ENCODE measurements at regions not wholly inside any gene's neighbourhood (a gene's known extent, or its start where the extent isn't known, plus 50 kb on each side); places are given as distances from the start of the nearest gene placed in this dataset.

DNA sequence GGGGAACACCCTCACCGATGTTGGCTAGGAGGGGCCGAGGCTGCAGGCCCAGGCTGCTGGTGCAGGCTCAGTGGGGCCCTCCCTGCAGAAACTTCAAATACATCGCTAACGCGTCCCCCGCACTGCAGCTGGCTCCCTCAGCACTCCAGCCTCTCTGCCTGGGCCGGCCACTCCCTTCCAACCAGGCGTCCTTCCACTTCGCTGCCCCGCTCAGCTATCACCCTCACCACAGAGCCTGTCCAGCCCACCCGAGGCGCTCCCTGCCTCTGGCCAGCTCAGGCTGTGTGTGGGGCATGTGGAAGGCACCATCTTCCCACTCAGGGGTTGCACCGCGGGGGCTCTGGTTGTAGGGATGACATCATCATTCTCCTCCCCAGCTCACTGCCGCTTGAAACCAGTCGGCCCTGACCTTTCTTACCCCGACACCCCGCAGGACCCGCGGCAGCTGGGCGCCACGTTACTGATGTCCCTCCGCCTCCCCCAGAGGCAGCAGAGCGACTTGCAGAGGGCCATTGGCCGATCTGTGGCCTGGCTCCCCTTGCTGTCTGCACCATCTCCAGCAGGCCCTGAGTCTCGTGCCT is 199.9 kb upstream of the RTL1 start:
- TF ChIP-seq, protein P1, sequence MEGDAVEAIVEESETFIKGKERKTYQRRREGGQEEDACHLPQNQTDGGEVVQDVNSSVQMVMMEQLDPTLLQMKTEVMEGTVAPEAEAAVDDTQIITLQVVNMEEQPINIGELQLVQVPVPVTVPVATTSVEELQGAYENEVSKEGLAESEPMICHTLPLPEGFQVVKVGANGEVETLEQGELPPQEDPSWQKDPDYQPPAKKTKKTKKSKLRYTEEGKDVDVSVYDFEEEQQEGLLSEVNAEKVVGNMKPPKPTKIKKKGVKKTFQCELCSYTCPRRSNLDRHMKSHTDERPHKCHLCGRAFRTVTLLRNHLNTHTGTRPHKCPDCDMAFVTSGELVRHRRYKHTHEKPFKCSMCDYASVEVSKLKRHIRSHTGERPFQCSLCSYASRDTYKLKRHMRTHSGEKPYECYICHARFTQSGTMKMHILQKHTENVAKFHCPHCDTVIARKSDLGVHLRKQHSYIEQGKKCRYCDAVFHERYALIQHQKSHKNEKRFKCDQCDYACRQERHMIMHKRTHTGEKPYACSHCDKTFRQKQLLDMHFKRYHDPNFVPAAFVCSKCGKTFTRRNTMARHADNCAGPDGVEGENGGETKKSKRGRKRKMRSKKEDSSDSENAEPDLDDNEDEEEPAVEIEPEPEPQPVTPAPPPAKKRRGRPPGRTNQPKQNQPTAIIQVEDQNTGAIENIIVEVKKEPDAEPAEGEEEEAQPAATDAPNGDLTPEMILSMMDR (IDR thresholded peaks at IDR 0.05; ENCODE audit: low read depth, low read length): no peak

DNA sequence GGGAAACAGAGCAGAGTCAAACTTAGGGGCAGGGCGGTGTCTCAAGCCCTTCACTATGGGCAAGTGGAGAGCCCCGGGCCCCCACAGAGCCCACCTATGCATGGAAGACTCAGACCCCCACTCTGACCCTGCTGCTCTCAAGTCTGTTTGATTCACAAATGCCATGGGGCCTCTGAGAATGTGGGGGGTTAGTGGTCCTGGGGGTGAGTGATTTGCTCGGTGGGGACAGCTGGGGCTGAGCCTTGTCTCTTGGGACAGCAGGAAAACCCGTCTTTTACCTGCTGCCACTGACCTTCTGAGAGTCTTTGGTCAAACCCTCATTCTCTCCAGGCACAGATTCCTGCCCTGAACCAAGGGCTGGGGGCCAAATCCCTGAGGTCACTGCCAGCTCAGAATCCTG is 201.0 kb upstream of the RTL1 start:
- DNase-seq (ENCODE audit: extremely low read depth, low read depth): no peak
- TF ChIP-seq, protein P1 (IDR thresholded peaks at IDR 0.05; ENCODE audit: low read depth, low read length): no peak

More for the DNA sequence above, 199.9 kb upstream of the RTL1 start:
- no peak for DNase-seq (ENCODE audit: extremely low read depth, low read depth)

DNA sequence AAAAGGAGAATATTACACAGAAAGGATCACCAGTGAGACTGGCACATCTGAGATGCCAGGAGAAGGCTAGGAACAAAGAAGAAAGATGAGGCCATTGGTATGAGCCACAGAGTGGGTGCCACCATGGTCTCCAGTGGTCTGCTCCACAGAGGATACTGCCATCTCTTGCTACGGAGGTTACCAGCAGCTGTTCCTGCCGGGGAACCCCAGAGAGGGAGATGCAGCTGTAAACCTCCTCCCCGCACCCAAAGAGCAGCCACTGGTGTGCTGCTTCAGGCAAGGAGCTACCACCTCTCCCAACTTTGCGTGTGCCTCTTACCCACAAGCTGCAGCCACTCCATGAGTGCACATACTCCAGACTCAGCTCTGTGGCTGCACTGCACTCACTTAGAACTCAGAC is 201.5 kb upstream of the RTL1 start:
- DNase-seq (ENCODE audit: extremely low read depth, low read depth): no peak
- TF ChIP-seq, protein P1 (IDR thresholded peaks at IDR 0.05; ENCODE audit: low read depth, low read length): no peak

DNA sequence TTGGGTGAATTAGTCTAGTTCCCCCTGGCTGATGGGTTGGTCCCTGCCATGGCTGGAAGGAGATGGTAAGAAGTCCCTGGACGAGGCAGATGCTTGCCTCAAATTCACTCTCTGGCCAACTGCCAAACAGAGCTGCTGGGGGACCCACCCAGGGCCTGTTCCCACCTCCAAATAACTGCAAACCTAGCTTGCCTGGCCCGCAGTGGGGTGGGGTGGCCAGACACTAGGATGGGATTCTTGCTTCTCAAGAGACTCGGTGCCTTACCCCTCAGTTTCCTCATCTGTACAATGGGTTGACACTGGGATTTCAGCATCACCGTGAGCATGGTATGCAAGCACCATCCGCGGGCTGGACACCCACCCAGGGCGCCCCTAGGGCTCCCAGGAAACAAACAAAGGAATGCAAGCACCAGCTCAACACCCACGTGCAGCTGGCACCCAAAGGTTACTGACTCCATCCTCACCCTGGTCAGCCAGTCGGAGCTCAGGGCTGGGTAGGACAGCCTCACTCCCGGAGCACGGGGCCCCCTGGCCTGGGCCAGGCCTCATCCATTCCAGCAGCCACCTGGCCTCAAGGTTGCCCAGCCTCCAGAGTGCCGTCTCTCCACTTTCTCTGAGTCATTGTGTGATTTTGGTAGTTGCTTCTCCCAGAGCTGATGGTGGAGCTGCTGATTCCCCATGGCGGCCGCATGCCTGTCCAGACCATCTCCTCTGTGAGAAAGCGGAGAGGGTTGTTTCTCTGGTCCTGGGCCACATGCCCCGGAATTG is 205.2 kb upstream of the RTL1 start:
- TF ChIP-seq, protein P1 (IDR thresholded peaks at IDR 0.05; ENCODE audit: low read depth, low read length): no peak
- DNase-seq (ENCODE audit: extremely low read depth, low read depth): no peak

DNA sequence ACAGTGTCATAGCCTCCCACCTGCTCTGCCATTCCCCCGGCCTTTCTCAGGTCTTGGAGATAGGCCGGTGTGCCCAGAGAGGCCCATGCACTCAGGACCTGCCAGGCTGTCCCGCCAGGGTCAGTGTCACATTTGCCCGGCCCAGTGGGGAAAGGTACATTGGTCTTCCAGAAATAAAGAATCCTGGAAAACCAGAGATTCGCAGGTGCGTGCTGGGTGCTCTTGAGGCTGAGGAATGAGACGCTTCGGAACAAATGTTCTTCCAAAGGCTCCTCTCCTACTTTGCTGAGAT is 205.8 kb upstream of the RTL1 start:
- TF ChIP-seq, protein P1 (IDR thresholded peaks at IDR 0.05; ENCODE audit: low read depth, low read length): no peak
- DNase-seq (ENCODE audit: extremely low read depth, low read depth): no peak

DNA sequence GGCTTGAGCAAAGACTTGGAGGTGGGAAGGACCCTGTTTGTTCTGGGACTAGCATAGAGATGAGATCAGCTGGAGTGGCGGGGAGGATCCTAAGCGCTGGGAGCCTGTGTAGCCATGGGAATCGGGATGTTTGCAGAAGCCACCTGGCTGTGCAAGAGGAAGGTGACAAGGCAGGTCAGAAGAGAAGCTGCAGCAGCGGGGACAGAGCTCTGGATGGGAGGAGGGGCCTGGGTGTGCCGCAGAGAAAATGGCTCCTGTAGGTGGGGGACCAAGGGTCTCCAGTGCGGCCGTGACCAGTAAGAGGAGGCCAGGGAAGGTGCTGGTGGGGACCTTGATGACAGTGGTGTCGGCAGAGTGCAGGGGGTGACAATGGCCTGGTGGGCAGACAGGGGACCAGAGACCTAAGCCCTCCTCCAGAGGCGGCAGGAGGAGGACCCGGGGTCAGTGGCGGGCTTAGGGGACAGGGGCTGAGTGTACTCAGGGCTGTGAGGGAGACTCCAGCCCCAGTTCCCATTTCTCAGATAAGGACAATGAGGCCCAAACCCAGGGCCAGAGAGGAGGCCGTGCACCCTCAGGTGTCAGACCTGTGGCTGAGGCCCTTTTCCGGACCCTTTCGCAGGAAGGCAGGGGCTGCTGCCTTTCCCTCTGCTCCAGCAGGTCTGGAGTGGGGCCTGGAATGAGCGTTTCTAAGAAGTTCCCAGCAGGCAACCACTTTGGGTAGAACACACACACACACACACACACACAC is 206.6 kb upstream of the RTL1 start:
- DNase-seq (ENCODE audit: extremely low read depth, low read depth): no peak
- TF ChIP-seq, protein P1 (IDR thresholded peaks at IDR 0.05; ENCODE audit: low read depth, low read length): no peak

Data from AG09319 (cell line).